GM19452 (cell line): ENCODE measurements at regions not wholly inside any gene's neighbourhood (a gene's known extent, or its start where the extent isn't known, plus 50 kb on each side); places are given as distances from the start of the nearest gene placed in this dataset.
"Not testable (repeated sequence)": the region's sequence is repeated elsewhere in the genome, so short reads cannot be mapped to it uniquely, and the experiment has no call there.

Experiments used
- ATAC-seq: cut with Tn5 transposase; IDR thresholded peaks from one replicate; pipeline ENCODE4 v1.9.1; 2021; ENCODE audit not compliant: unreplicated experiment

GRCh38 chr9:26789959-26790358, 102.6 kb downstream of the CAAP1 start:
- no peak for ATAC-seq

GRCh38 chr9:26786564-26786963, 106.0 kb downstream of the CAAP1 start:
- no peak for ATAC-seq

GRCh38 chr9:26782899-26783298, 109.7 kb downstream of the CAAP1 start:
- ATAC-seq = no peak

GRCh38 chr9:26781906-26782305, 110.7 kb downstream of the CAAP1 start:
- ATAC-seq = no peak

GRCh38 chr9:26780307-26780706, 112.3 kb downstream of the CAAP1 start:
- ATAC-seq = not testable (repeated sequence)

GRCh38 chr9:26779062-26779461, 113.5 kb downstream of the CAAP1 start:
- no peak for ATAC-seq

- no peak for ATAC-seq
These were observed 117.2 kb downstream of the CAAP1 start for GRCh38 chr9:26775391-26775790.

- no peak for ATAC-seq
These were observed 119.5 kb downstream of the CAAP1 start for GRCh38 chr9:26773056-26773455.

GRCh38 chr9:26770821-26771220, 121.8 kb downstream of the CAAP1 start:
- no peak for ATAC-seq

- no peak for ATAC-seq
These were observed 124.5 kb downstream of the CAAP1 start for GRCh38 chr9:26768145-26768544.

GRCh38 chr9:26760675-26761074, 131.9 kb downstream of the CAAP1 start:
- no peak for ATAC-seq

- ATAC-seq = no peak
These were observed 133.9 kb downstream of the CAAP1 start for GRCh38 chr9:26758655-26759054.

- no peak for ATAC-seq
These were observed 135.7 kb downstream of the CAAP1 start for GRCh38 chr9:26756881-26757280.

- ATAC-seq = no peak
These were observed 137.1 kb downstream of the CAAP1 start for GRCh38 chr9:26755476-26755875.

GRCh38 chr9:26754509-26755164, 138.0 kb downstream of the CAAP1 start:
- ATAC-seq = no peak

- ATAC-seq = no peak
These were observed 138.6 kb downstream of the CAAP1 start for GRCh38 chr9:26753971-26754370.

GRCh38 chr9:26750162-26750561, 142.4 kb downstream of the CAAP1 start:
- ATAC-seq = no peak

GRCh38 chr9:26748449-26749058, 144.0 kb downstream of the CAAP1 start:
- no peak for ATAC-seq

- no peak for ATAC-seq
These were observed 145.0 kb downstream of the CAAP1 start for GRCh38 chr9:26747611-26748010.

GRCh38 chr9:26746357-26747072, 146.1 kb downstream of the CAAP1 start:
- ATAC-seq = peak; percentile 88

GRCh38 chr9:26745111-26745510, 147.5 kb downstream of the CAAP1 start:
- ATAC-seq = no peak
